Smooth muscle cell (in vitro differentiated cells): ENCODE measurements at regions not wholly inside any gene's neighbourhood (a gene's known extent, or its start where the extent isn't known, plus 50 kb on each side); places are given as distances from the start of the nearest gene placed in this dataset.

ENCODE experiments used
- DNase-seq: peaks from one replicate; lab custom pipeline; 2025; ENCODE audit not compliant: unreplicated experiment; lab: John Stamatoyannopoulos, UW
- H2AFZ ChIP-seq: fragments of 200-600 bp; sonication (generic); 2 replicates; pipeline ENCODE4 v1.6.0; 2016; ENCODE audit warnings: antibody characterized with exemption, low read depth, mild to moderate bottlenecking
- H3F3A ChIP-seq: fragments of 200-600 bp; sonication (generic); 2 replicates; pipeline ENCODE4 v1.6.0; 2017; ENCODE audit warnings: antibody characterized with exemption, low read depth
- H3K27ac ChIP-seq: fragments of 200-600 bp; sonication (generic); 2 replicates; pipeline ENCODE4 v1.5.1; 2016; ENCODE audit warnings: low read depth, mild to moderate bottlenecking
- H3K27me3 ChIP-seq: fragments of 200-600 bp; sonication (generic); 2 replicates; pipeline ENCODE4 v1.6.1; 2016; ENCODE audit warnings: low read depth, mild to moderate bottlenecking
- H3K36me3 ChIP-seq: fragments of 200-600 bp; sonication (generic); 2 replicates; pipeline ENCODE4 v1.5.1; 2016; ENCODE audit warnings: low read depth
- H3K4me1 ChIP-seq: fragments of 200-600 bp; sonication (generic); 2 replicates; pipeline ENCODE4 v1.5.1; 2016; ENCODE audit warnings: low read depth
- H3K4me2 ChIP-seq: fragments of 200-600 bp; sonication (generic); 2 replicates; pipeline ENCODE4 v1.6.0; 2016; ENCODE audit warnings: mild to moderate bottlenecking
- H3K4me3 ChIP-seq: fragments of 200-600 bp; sonication (generic); 2 replicates; pipeline ENCODE4 v1.5.1; 2016; ENCODE audit warnings: mild to moderate bottlenecking
- H3K79me2 ChIP-seq: fragments of 200-600 bp; sonication (generic); 2 replicates; pipeline ENCODE4 v1.6.0; 2016; ENCODE audit warnings: low read depth, mild to moderate bottlenecking
- H3K9ac ChIP-seq: fragments of 200-600 bp; sonication (generic); 2 replicates; pipeline ENCODE4 v1.6.0; 2016; ENCODE audit warnings: low read depth
- H3K9me3 ChIP-seq: fragments of 200-600 bp; sonication (generic); replicated peaks from 2 replicates; pipeline ENCODE4 v1.5.1; 2016; ENCODE audit warnings: low read depth
- H4K20me1 ChIP-seq: fragments of 200-600 bp; sonication (generic); 2 replicates; pipeline ENCODE4 v1.6.0; 2016; ENCODE audit warnings: low read depth
- CTCF ChIP-seq: fragments of 200-600 bp; sonication (generic); IDR thresholded peaks from 2 replicates; pipeline ENCODE4 v1.5.1; 2017; ENCODE audit warnings: borderline replicate concordance, mild to moderate bottlenecking, antibody characterized with exemption; ENCODE audit not compliant: insufficient read depth, poor library complexity, severe bottlenecking
- WGBS: methylation state at CpG from one replicate; pipeline ENCODE4 v1.1.7; 2016; ENCODE audit warnings: low lambda C conversion rate; 5-methylcytosine and 5-hydroxymethylcytosine counted together

GRCh38 chr2:234286118-234286598 lies 210.7 kb downstream of the ARL4C start:
- 51% methylated on average over 8 of the region's 8 CpGs for WGBS
- peak overlapping the region; percentile 17 for H3K4me2 ChIP-seq
- TF ChIP-seq CTCF, result no peak
- H3F3A ChIP-seq, result peaks cover 5% of the 10 kb centered on the region
- no peaks in the 10 kb centered on the region for H4K20me1 ChIP-seq
- no peaks in the 10 kb centered on the region for H3K36me3 ChIP-seq
- no peaks in the 10 kb centered on the region for H3K79me2 ChIP-seq
- no peak overlapping the region for H2AFZ ChIP-seq
- DNase-seq, result no peak
- H3K9me3 ChIP-seq, result no peaks in the 10 kb centered on the region
- H3K27ac ChIP-seq, result peak overlapping the region; percentile 14
- peaks cover 9% of the 10 kb centered on the region for H3K4me1 ChIP-seq
- no peak overlapping the region for H3K9ac ChIP-seq
- H3K4me3 ChIP-seq, result no peak overlapping the region
- no peaks in the 10 kb centered on the region for H3K27me3 ChIP-seq

- peak overlapping the region; percentile 14 for H3K27ac ChIP-seq
- no peak for DNase-seq
- no peak overlapping the region for H3K9ac ChIP-seq
- H3K79me2 ChIP-seq, result no peaks in the 10 kb centered on the region
- no peaks in the 10 kb centered on the region for H3K9me3 ChIP-seq
- H3K27me3 ChIP-seq, result no peaks in the 10 kb centered on the region
- H3K36me3 ChIP-seq, result no peaks in the 10 kb centered on the region
- TF ChIP-seq CTCF, result no peak
- H2AFZ ChIP-seq, result no peak overlapping the region
- 65% methylated on average over 1 of the region's 1 CpG for WGBS
- peaks cover 9% of the 10 kb centered on the region for H3K4me1 ChIP-seq
- H3K4me3 ChIP-seq, result no peak overlapping the region
- H3K4me2 ChIP-seq, result peak overlapping the region; percentile 17
- no peaks in the 10 kb centered on the region for H4K20me1 ChIP-seq
- H3F3A ChIP-seq, result peaks cover 5% of the 10 kb centered on the region
These were observed 211.3 kb downstream of the ARL4C start for GRCh38 chr2:234285541-234285940.

- WGBS, result 67% methylated on average over 3 of the region's 3 CpGs
- DNase-seq, result no peak
- TF ChIP-seq CTCF, result no peak
- H3K27ac ChIP-seq, result no peak overlapping the region
- no peak overlapping the region for H2AFZ ChIP-seq
- no peaks in the 10 kb centered on the region for H3K36me3 ChIP-seq
- H4K20me1 ChIP-seq, result no peaks in the 10 kb centered on the region
- no peak overlapping the region for H3K9ac ChIP-seq
- H3K4me2 ChIP-seq, result no peak overlapping the region
- H3K27me3 ChIP-seq, result no peaks in the 10 kb centered on the region
- H3F3A ChIP-seq, result no peaks in the 10 kb centered on the region
- H3K79me2 ChIP-seq, result no peaks in the 10 kb centered on the region
- H3K9me3 ChIP-seq, result no peaks in the 10 kb centered on the region
- no peak overlapping the region for H3K4me3 ChIP-seq
- H3K4me1 ChIP-seq, result no peaks in the 10 kb centered on the region
These were observed 217.2 kb downstream of the ARL4C start for GRCh38 chr2:234279637-234280036.

GRCh38 chr2:234278556-234279255 lies 218.2 kb downstream of the ARL4C start:
- Histone ChIP-seq H3K4me2 (no peak overlapping the region), H3K4me1 (no peaks in the 10 kb centered on the region), H3K27me3 (no peaks in the 10 kb centered on the region), H3K9ac (no peak overlapping the region), H3F3A (no peaks in the 10 kb centered on the region), H3K4me3 (no peak overlapping the region), H3K9me3 (no peaks in the 10 kb centered on the region), H2AFZ (no peak overlapping the region), H4K20me1 (no peaks in the 10 kb centered on the region), H3K79me2 (no peaks in the 10 kb centered on the region), H3K36me3 (no peaks in the 10 kb centered on the region), H3K27ac (no peak overlapping the region)
- TF ChIP-seq CTCF, result no peak
- WGBS, result 91% methylated on average over 7 of the region's 7 CpGs
- DNase-seq, result no peak
